ENCODE measurements at regions not wholly inside any gene's neighbourhood (a gene's known extent, or its start where the extent isn't known, plus 50 kb on each side); places are given as distances from the start of the nearest gene placed in this dataset.

GRCh38 chr20:6919792-6920468, 152.4 kb downstream of the BMP2 start:
- ChIA-PET CTCF (interaction anchor here (0.5 kb wide), 1 partner anchor 12 kb away, joined by 3 read pairs; no protein-coding TSS in a partner anchor), POLR2A (no interaction called here)
- H3K4me1 ChIP-seq (ENCODE audit: control insufficient read depth, insufficient read depth, low read length) = no peaks in the 10 kb centered on the region
- H3K4me3 ChIP-seq (ENCODE audit: low read depth, low read length) = no peak overlapping the region
- no peaks in the 10 kb centered on the region for H3K36me3 ChIP-seq (ENCODE audit: control insufficient read depth in 2 of 2, insufficient read depth in 1 of 2, low read length in 2 of 2)
- no peak overlapping the region for H3K27ac ChIP-seq (ENCODE audit: extremely low read depth, low read depth, low read length)
- TF ChIP-seq BCL6B (tag by site-specific recombination; IDR thresholded peaks at IDR 0.05) (no peak), ZNF26 (tag by site-specific recombination; IDR thresholded peaks at IDR 0.05) (no peak), ZNF133 (tag by site-specific recombination; IDR thresholded peaks at IDR 0.05) (no peak), ZNF510 (tag by site-specific recombination; IDR thresholded peaks at IDR 0.05; ENCODE audit: insufficient replicate concordance) (no peak), ZNF302 (tag by site-specific recombination; IDR thresholded peaks at IDR 0.05; ENCODE audit: low read depth) (no peak), ZNF621 (tag by site-specific recombination; IDR thresholded peaks at IDR 0.05) (no peak), ZNF664 (tag by site-specific recombination; IDR thresholded peaks at IDR 0.05) (no peak)
- H3K9me3 ChIP-seq (ENCODE audit: control insufficient read depth, insufficient read depth, low read depth, low read length) = no peaks in the 10 kb centered on the region

- ChIA-PET POLR2A (no interaction called here), CTCF (interaction anchor here (0.5 to 1.0 kb wide), 5 partner anchors 10 to 394 kb away, joined by 3 to 4 read pairs (median 4); no protein-coding TSS in a partner anchor)
- no peaks in the 10 kb centered on the region for H3K4me1 ChIP-seq (ENCODE audit: control insufficient read depth, insufficient read depth, low read length)
- H3K9me3 ChIP-seq (ENCODE audit: control insufficient read depth, insufficient read depth, low read depth, low read length) = no peaks in the 10 kb centered on the region
- H3K27ac ChIP-seq (ENCODE audit: extremely low read depth, low read depth, low read length) = no peak overlapping the region
- no peaks in the 10 kb centered on the region for H3K36me3 ChIP-seq (ENCODE audit: control insufficient read depth in 2 of 2, insufficient read depth in 1 of 2, low read length in 2 of 2)
- TF ChIP-seq ZNF416 (tag by site-specific recombination; IDR thresholded peaks at IDR 0.05) (no peak), GLIS2 (tag by site-specific recombination; IDR thresholded peaks at IDR 0.05) (no peak), ZBTB26 (tag by site-specific recombination; optimal IDR thresholded peaks at IDR 0.05) (no peak)
- no peak overlapping the region for H3K4me3 ChIP-seq (ENCODE audit: low read depth, low read length)
These were observed 153.6 kb downstream of the BMP2 start for GRCh38 chr20:6920991-6921613.

- no peaks in the 10 kb centered on the region for H3K4me1 ChIP-seq (ENCODE audit: control insufficient read depth, insufficient read depth, low read length)
These were observed 154.4 kb downstream of the BMP2 start for GRCh38 chr20:6921717-6922386.

GRCh38 chr20:6924681-6925080, 157.2 kb downstream of the BMP2 start:
- no peak for TF ChIP-seq ZNF692 (tag by site-specific recombination; IDR thresholded peaks at IDR 0.05)
- no peaks in the 10 kb centered on the region for H3K36me3 ChIP-seq (ENCODE audit: control insufficient read depth in 2 of 2, insufficient read depth in 1 of 2, low read length in 2 of 2)
- H3K4me3 ChIP-seq (ENCODE audit: low read depth, low read length) = no peak overlapping the region
- ChIA-PET POLR2A (no interaction called here), CTCF (no interaction called here)
- no peaks in the 10 kb centered on the region for H3K9me3 ChIP-seq (ENCODE audit: control insufficient read depth, insufficient read depth, low read depth, low read length)
- H3K4me1 ChIP-seq (ENCODE audit: control insufficient read depth, insufficient read depth, low read length) = no peaks in the 10 kb centered on the region
- H3K27ac ChIP-seq (ENCODE audit: extremely low read depth, low read depth, low read length) = no peak overlapping the region

More at GRCh38 chr20:6921717-6922386, 154.4 kb downstream of the BMP2 start:
- H3K4me3 ChIP-seq (ENCODE audit: low read depth, low read length) = no peak overlapping the region
- ChIA-PET CTCF (interaction anchor here (0.6 to 1.0 kb wide), 3 partner anchors 11 to 769 kb away, joined by 3 to 4 read pairs (median 4); no protein-coding TSS in a partner anchor), POLR2A (no interaction called here)
- H3K9me3 ChIP-seq (ENCODE audit: control insufficient read depth, insufficient read depth, low read depth, low read length) = no peaks in the 10 kb centered on the region
- H3K27ac ChIP-seq (ENCODE audit: extremely low read depth, low read depth, low read length) = no peak overlapping the region
- TF ChIP-seq KLF10 (tag by site-specific recombination; IDR thresholded peaks at IDR 0.05) = no peak
- no peak for TF ChIP-seq GLIS2 (tag by site-specific recombination; IDR thresholded peaks at IDR 0.05)
- TF ChIP-seq ZNF510 (tag by site-specific recombination; IDR thresholded peaks at IDR 0.05; ENCODE audit: insufficient replicate concordance) = no peak
- no peak for TF ChIP-seq KLF7 (tag by site-specific recombination; IDR thresholded peaks at IDR 0.05; ENCODE audit: borderline replicate concordance)
- no peaks in the 10 kb centered on the region for H3K36me3 ChIP-seq (ENCODE audit: control insufficient read depth in 2 of 2, insufficient read depth in 1 of 2, low read length in 2 of 2)
